VCaP (cell line): ENCODE measurements at regions not wholly inside any gene's neighbourhood (a gene's known extent, or its start where the extent isn't known, plus 50 kb on each side); places are given as distances from the start of the nearest gene placed in this dataset.

Source experiments
- H3K27ac ChIP-seq: fragments of 450-650 bp; 2 replicates; pipeline ENCODE4 v1.5.1; 2017
- TF ChIP-seq, protein P1 (sequence below): fragments of 450-650 bp; conservative IDR thresholded peaks from 2 replicates; pipeline ENCODE4 v1.5.1; 2017; ENCODE audit warnings: mild to moderate bottlenecking, moderate library complexity

DNA sequence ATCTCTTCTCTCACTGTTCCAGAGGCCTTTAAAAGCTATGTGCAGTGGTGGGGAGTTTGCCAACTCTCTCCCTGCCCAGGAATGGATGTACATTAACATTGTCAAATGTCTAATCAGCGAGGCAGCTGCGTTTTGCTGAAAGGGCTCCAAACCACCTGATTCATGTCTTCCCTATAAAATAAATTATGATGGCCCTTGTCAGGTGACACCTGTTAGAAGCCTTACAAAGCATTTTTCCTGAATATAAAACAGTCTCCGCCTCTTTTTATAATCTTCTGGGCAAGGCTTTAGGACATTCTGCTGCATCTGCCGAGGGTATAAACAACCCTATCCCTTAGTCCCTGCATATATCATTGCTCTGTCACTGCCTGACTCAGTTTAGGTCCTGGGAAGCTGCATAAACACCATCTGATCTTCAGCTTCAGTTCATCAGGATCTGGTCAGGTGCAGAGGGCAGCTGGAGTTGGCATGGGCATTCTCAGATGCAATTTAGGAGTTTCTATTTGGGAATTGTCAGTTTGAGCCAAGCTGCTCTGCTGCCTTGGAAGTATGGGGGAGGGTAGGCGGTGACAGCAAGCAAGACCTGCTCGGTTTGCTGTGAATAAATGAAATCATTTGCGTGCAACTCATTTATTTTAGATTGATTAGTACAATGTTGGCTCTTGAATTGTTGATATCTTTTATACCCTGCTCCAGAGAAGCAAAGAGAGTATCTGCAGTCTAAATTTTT lies 103.5 kb downstream of the ACER2 start:
- TF ChIP-seq, protein P1, sequence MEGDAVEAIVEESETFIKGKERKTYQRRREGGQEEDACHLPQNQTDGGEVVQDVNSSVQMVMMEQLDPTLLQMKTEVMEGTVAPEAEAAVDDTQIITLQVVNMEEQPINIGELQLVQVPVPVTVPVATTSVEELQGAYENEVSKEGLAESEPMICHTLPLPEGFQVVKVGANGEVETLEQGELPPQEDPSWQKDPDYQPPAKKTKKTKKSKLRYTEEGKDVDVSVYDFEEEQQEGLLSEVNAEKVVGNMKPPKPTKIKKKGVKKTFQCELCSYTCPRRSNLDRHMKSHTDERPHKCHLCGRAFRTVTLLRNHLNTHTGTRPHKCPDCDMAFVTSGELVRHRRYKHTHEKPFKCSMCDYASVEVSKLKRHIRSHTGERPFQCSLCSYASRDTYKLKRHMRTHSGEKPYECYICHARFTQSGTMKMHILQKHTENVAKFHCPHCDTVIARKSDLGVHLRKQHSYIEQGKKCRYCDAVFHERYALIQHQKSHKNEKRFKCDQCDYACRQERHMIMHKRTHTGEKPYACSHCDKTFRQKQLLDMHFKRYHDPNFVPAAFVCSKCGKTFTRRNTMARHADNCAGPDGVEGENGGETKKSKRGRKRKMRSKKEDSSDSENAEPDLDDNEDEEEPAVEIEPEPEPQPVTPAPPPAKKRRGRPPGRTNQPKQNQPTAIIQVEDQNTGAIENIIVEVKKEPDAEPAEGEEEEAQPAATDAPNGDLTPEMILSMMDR: no peak
- peak overlapping the region; percentile 24; the same call in 1 of the 2 replicates for H3K27ac ChIP-seq

GRCh38 chr9:19511694-19512093 lies 102.9 kb downstream of the ACER2 start:
- TF ChIP-seq, protein P1: no peak
- H3K27ac ChIP-seq: peak overlapping the region; percentile 24; the same call in 1 of the 2 replicates

DNA sequence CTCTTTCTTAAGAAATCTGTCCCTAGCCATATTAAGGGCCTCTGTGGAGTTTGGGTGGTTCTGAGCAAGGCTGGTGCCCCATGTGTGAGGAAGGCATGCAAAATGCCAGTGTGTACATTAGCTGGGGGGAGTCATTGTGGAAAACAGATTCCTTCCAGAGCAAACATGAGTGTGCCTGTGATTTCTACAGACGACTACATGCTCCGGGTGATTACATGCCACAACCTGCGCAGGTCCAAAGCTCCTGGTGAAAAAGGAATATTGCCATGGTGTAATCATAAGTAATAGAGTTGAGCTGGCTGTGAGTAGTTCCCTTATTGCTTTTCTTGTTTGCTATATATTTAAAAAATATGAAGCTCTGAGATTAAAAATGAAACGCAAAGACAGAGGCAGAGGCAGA lies 102.1 kb downstream of the ACER2 start:
- no peak overlapping the region for H3K27ac ChIP-seq
- TF ChIP-seq, protein P1: no peak
